Suprapubic skin (tissue), 4 donors: ENCODE measurements at regions not wholly inside any gene's neighbourhood (a gene's known extent, or its start where the extent isn't known, plus 50 kb on each side); places are given as distances from the start of the nearest gene placed in this dataset.

Experiments
- DNase-seq, 2 donors: peaks; one replicate each; pipeline ENCODE4 v3.0.0-alpha.2; 2019; ENCODE audit warnings: low spot score in 2 of 2
- H3K27ac ChIP-seq: fragments of 200-600 bp; sonication (generic); one replicate; pipeline ENCODE4 v1.5.1; 2019
- H3K27me3 ChIP-seq: fragments of 200-600 bp; sonication (generic); one replicate; pipeline ENCODE4 v1.5.1; 2019
- H3K36me3 ChIP-seq: fragments of 200-600 bp; sonication (generic); one replicate; pipeline ENCODE4 v1.5.1; 2019
- H3K4me1 ChIP-seq: fragments of 200-600 bp; sonication (generic); one replicate; pipeline ENCODE4 v1.5.1; 2019
- H3K4me3 ChIP-seq: fragments of 200-600 bp; sonication (generic); one replicate; pipeline ENCODE4 v1.5.1; 2019; ENCODE audit warnings: mild to moderate bottlenecking
- H3K9me3 ChIP-seq: fragments of 200-600 bp; sonication (generic); one replicate; pipeline ENCODE4 v1.5.1; 2019
- EP300 ChIP-seq: sonication (generic); formaldehyde crosslinking; IDR thresholded peaks from one replicate; pipeline ENCODE4 v1.6.1; 2017; ENCODE audit warnings: antibody characterized with exemption
- POLR2A ChIP-seq, 2 donors: fragments of 450-650 bp; IDR thresholded peaks; one replicate each; pipeline ENCODE4 v1.6.1; 2017; ENCODE audit warnings: antibody characterized with exemption in 2 of 2, mild to moderate bottlenecking in 2 of 2, moderate library complexity in 2 of 2
- POLR2AphosphoS5 ChIP-seq, 3 donors: sonication (generic); formaldehyde crosslinking; IDR thresholded peaks; one replicate each; pipeline ENCODE4 v1.6.1; 2017; ENCODE audit warnings: antibody characterized with exemption in 3 of 3
- WGBS: methylation state at CpG from one replicate; pipeline ENCODE4 v1.1.5; 2018; 5-methylcytosine and 5-hydroxymethylcytosine counted together
- TF ChIP-seq, protein P1 (sequence below), 2 donors: fragments of 200-600 bp in 1 of 2; fragments of 450-650 bp in 1 of 2; sonication (generic) in 1 of 2; IDR thresholded peaks; one replicate each; pipeline ENCODE4 v1.5.1; 2016 to 2019; ENCODE audit warnings: antibody characterized with exemption in 2 of 2, mild to moderate bottlenecking in 1 of 2, moderate library complexity in 1 of 2

DNA sequence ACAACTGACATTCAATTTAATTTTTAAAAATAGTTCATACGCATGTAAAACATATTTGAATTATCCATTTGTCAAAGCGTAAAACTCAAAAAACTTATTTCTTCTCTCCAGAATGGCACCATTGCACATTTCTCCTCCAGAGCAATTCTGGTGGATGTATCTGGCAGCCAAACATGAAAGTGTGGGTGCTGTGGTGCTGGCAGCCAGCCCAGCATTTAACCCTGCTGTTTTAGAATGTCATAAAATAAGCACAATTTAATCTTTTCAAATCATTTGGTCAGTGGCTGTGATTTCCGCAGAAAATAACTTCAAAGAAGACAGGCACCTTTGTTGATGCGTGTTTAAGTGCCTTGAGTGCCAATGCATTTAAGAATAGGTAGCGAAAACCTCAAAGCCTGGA lies 302.7 kb upstream of the MEOX2 start:
- H3K36me3 ChIP-seq: no peaks in the 10 kb centered on the region
- no peak overlapping the region for H3K27ac ChIP-seq
- DNase-seq: no peak
- H3K4me3 ChIP-seq: no peak overlapping the region
- TF ChIP-seq POLR2A (IDR thresholded peaks at IDR 0.05) (no peak), EP300 (no peak), POLR2AphosphoS5 (IDR thresholded peaks at IDR 0.05) (no peak)
- 60% methylated on average over 5 of the region's 5 CpGs for WGBS
- H3K9me3 ChIP-seq: no peaks in the 10 kb centered on the region
- no peaks in the 10 kb centered on the region for H3K27me3 ChIP-seq
- H3K4me1 ChIP-seq: no peaks in the 10 kb centered on the region

GRCh38 chr7:15985587-15986384 lies 299.3 kb upstream of the MEOX2 start:
- Histone ChIP-seq H3K9me3 (no peaks in the 10 kb centered on the region), H3K4me1 (no peaks in the 10 kb centered on the region), H3K27ac (no peak overlapping the region), H3K27me3 (no peaks in the 10 kb centered on the region), H3K4me3 (no peak overlapping the region), H3K36me3 (no peaks in the 10 kb centered on the region)
- DNase-seq: no peak
- 56% methylated on average over 2 of the region's 2 CpGs for WGBS
- no peak for TF ChIP-seq POLR2A (IDR thresholded peaks at IDR 0.05)
- no peak for TF ChIP-seq POLR2AphosphoS5 (IDR thresholded peaks at IDR 0.05)
- TF ChIP-seq, protein P1, sequence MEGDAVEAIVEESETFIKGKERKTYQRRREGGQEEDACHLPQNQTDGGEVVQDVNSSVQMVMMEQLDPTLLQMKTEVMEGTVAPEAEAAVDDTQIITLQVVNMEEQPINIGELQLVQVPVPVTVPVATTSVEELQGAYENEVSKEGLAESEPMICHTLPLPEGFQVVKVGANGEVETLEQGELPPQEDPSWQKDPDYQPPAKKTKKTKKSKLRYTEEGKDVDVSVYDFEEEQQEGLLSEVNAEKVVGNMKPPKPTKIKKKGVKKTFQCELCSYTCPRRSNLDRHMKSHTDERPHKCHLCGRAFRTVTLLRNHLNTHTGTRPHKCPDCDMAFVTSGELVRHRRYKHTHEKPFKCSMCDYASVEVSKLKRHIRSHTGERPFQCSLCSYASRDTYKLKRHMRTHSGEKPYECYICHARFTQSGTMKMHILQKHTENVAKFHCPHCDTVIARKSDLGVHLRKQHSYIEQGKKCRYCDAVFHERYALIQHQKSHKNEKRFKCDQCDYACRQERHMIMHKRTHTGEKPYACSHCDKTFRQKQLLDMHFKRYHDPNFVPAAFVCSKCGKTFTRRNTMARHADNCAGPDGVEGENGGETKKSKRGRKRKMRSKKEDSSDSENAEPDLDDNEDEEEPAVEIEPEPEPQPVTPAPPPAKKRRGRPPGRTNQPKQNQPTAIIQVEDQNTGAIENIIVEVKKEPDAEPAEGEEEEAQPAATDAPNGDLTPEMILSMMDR (IDR thresholded peaks at IDR 0.05): no peak
- no peak for TF ChIP-seq EP300

DNA sequence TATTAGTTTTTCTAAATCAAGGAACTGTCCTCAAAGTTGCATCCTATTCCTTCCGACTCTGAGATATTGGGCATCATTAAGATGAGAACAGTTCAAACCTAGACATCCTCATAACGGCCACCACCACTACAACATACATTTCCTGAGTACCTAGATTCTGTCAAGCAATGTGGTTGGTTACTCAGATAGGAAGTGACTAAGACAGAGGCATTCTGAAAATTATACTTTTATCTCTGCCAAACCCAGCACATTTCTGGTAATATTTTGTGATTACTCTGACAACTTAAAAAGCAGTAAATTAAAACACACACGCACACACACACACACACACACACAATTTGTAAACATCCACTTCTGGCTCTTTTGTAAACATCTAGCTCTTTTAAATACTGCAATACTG lies 291.2 kb upstream of the MEOX2 start:
- DNase-seq: no peak
- WGBS: 76% methylated on average over 3 of the region's 3 CpGs
- H3K36me3 ChIP-seq: no peaks in the 10 kb centered on the region
- peaks cover 4% of the 10 kb centered on the region for H3K4me1 ChIP-seq
- H3K27ac ChIP-seq: no peak overlapping the region
- TF ChIP-seq POLR2A (IDR thresholded peaks at IDR 0.05) (no peak), EP300 (no peak), POLR2AphosphoS5 (IDR thresholded peaks at IDR 0.05) (no peak)
- TF ChIP-seq, protein P1 (IDR thresholded peaks at IDR 0.05): no peak
- H3K9me3 ChIP-seq: no peaks in the 10 kb centered on the region
- H3K4me3 ChIP-seq: no peak overlapping the region
- H3K27me3 ChIP-seq: no peaks in the 10 kb centered on the region

DNA sequence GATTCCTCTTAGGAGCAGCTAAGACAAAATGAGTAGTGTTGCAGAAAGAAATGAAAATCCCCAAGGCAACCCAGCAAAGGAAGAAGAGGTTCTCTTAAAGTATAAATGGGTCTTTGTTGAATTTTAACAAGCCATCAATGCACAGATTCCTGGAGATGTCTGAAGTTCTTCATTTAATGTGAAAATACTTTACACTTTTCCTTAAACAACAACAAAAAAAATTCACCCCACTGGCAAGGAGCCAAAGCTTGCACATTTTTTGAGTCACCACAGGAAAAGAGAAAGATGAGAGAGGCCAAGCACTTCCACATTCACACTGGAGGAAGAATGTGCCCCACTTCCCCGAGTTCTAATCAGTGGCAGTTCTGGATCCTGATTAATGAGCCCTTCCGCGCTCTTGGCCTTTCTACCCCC lies 286.4 kb upstream of the MEOX2 start:
- WGBS: 44% methylated on average over 3 of the region's 3 CpGs
- H3K9me3 ChIP-seq: no peaks in the 10 kb centered on the region
- TF ChIP-seq, protein P1 (IDR thresholded peaks at IDR 0.05): no peak
- TF ChIP-seq POLR2A (IDR thresholded peaks at IDR 0.05): no peak
- no peak for TF ChIP-seq EP300
- no peak for TF ChIP-seq POLR2AphosphoS5 (IDR thresholded peaks at IDR 0.05)
- H3K27me3 ChIP-seq: no peaks in the 10 kb centered on the region
- H3K27ac ChIP-seq: no peak overlapping the region
- H3K4me1 ChIP-seq: peaks cover 4% of the 10 kb centered on the region
- H3K4me3 ChIP-seq: no peak overlapping the region
- DNase-seq: no peak
- H3K36me3 ChIP-seq: no peaks in the 10 kb centered on the region

- Histone ChIP-seq H3K4me3 (no peak overlapping the region), H3K9me3 (no peaks in the 10 kb centered on the region), H3K4me1 (no peaks in the 10 kb centered on the region), H3K36me3 (no peaks in the 10 kb centered on the region), H3K27ac (no peak overlapping the region), H3K27me3 (no peaks in the 10 kb centered on the region)
- WGBS: 80% methylated on average over 3 of the region's 3 CpGs
- DNase-seq: no peak
- no peak for TF ChIP-seq POLR2A (IDR thresholded peaks at IDR 0.05)
- TF ChIP-seq POLR2AphosphoS5 (IDR thresholded peaks at IDR 0.05): no peak
- no peak for TF ChIP-seq EP300
- TF ChIP-seq, protein P1 (IDR thresholded peaks at IDR 0.05): no peak
Observed at GRCh38 chr7:15967551-15967950, 281.1 kb upstream of the MEOX2 start.
